GM21447 (cell line): ENCODE measurements at regions not wholly inside any gene's neighbourhood (a gene's known extent, or its start where the extent isn't known, plus 50 kb on each side); places are given as distances from the start of the nearest gene placed in this dataset.

Experiments
- ATAC-seq: cut with Tn5 transposase; IDR thresholded peaks from one replicate; pipeline ENCODE4 v1.9.1; 2021; ENCODE audit not compliant: unreplicated experiment

GRCh38 chr9:79788662-79789061, 216.9 kb downstream of the TLE4 start:
- ATAC-seq: no peak

GRCh38 chr9:79781263-79781662, 209.5 kb downstream of the TLE4 start:
- ATAC-seq: no peak

- no peak for ATAC-seq
Observed at GRCh38 chr9:79780559-79780958, 208.8 kb downstream of the TLE4 start.

GRCh38 chr9:79779901-79780300, 208.1 kb downstream of the TLE4 start:
- ATAC-seq: no peak

- no peak for ATAC-seq
Observed at GRCh38 chr9:79778581-79778980, 206.8 kb downstream of the TLE4 start.

GRCh38 chr9:79776581-79776980, 204.8 kb downstream of the TLE4 start:
- no peak for ATAC-seq
